ENCODE measurements at regions not wholly inside any gene's neighbourhood (a gene's known extent, or its start where the extent isn't known, plus 50 kb on each side); places are given as distances from the start of the nearest gene placed in this dataset.

DNA sequence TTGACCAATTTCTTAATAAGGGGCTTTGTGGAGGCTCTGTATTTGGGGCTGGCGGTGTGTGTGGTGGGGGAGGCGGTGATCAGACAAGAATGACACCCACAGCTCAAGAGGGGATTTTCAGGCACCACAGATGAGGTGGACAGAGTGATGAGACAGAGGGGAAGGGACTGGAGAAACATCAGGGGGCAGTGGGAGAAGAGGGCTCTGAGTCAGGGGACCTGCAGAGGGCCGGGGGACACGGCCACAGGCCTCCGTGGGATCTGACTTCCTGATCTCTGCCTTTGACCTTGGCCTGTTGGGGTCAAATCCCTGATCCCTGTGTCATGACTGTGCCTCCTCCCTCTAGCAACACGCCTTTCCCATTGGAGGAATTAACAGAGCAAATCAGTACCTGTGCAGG lies 197.7 kb downstream of the C9orf50 start:
- TF ChIP-seq TAF1 (IDR thresholded peaks at IDR 0.05; ENCODE audit: low read depth, low read length) = no peak
- TF ChIP-seq MAFK (IDR thresholded peaks at IDR 0.05; ENCODE audit: low read depth, low read length) = no peak
- TF ChIP-seq, protein P1, sequence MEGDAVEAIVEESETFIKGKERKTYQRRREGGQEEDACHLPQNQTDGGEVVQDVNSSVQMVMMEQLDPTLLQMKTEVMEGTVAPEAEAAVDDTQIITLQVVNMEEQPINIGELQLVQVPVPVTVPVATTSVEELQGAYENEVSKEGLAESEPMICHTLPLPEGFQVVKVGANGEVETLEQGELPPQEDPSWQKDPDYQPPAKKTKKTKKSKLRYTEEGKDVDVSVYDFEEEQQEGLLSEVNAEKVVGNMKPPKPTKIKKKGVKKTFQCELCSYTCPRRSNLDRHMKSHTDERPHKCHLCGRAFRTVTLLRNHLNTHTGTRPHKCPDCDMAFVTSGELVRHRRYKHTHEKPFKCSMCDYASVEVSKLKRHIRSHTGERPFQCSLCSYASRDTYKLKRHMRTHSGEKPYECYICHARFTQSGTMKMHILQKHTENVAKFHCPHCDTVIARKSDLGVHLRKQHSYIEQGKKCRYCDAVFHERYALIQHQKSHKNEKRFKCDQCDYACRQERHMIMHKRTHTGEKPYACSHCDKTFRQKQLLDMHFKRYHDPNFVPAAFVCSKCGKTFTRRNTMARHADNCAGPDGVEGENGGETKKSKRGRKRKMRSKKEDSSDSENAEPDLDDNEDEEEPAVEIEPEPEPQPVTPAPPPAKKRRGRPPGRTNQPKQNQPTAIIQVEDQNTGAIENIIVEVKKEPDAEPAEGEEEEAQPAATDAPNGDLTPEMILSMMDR (IDR thresholded peaks at IDR 0.05; ENCODE audit: control extremely low read depth in 1 of 3, insufficient read depth in 1 of 3, low read depth in 1 of 3, low read length in 3 of 3) = no peak
- no peak for TF ChIP-seq EZH2 (IDR thresholded peaks at IDR 0.05; ENCODE audit: low read depth, low read length, severe bottlenecking)
- no peak for TF ChIP-seq NRF1 (IDR thresholded peaks at IDR 0.05; ENCODE audit: low read depth, low read length)
- no peak for TF ChIP-seq HDAC6 (IDR thresholded peaks at IDR 0.05; ENCODE audit: low read depth, low read length)
- TF ChIP-seq RNF2 (IDR thresholded peaks at IDR 0.05; ENCODE audit: borderline replicate concordance, low read depth, low read length, missing control alignments, poor library complexity, severe bottlenecking) = no peak
- TF ChIP-seq, protein P2, sequence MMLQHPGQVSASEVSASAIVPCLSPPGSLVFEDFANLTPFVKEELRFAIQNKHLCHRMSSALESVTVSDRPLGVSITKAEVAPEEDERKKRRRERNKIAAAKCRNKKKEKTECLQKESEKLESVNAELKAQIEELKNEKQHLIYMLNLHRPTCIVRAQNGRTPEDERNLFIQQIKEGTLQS (IDR thresholded peaks at IDR 0.05; ENCODE audit: insufficient read depth, low read depth, low read length) = no peak
- no peak for TF ChIP-seq GABPA (IDR thresholded peaks at IDR 0.05; ENCODE audit: borderline replicate concordance, insufficient read depth, low read length)
- TF ChIP-seq EP300 (IDR thresholded peaks at IDR 0.05; ENCODE audit: borderline replicate concordance in 1 of 2, low read depth in 2 of 2, low read length in 2 of 2) = no peak
- no peak for TF ChIP-seq RXRA (IDR thresholded peaks at IDR 0.05; ENCODE audit: insufficient read depth, low read depth, low read length)
- TF ChIP-seq YY1 (IDR thresholded peaks at IDR 0.05; ENCODE audit: low read depth, low read length) = no peak
- TF ChIP-seq JUN (IDR thresholded peaks at IDR 0.05; ENCODE audit: low read depth, low read length) = no peak
